ENCODE measurements at regions not wholly inside any gene's neighbourhood (a gene's known extent, or its start where the extent isn't known, plus 50 kb on each side); places are given as distances from the start of the nearest gene placed in this dataset.
"Not testable (repeated sequence)": the region's sequence is repeated elsewhere in the genome, so short reads cannot be mapped to it uniquely, and the experiment has no call there.

- no peak for DNase-seq (ENCODE audit: low spot score)
Measured at GRCh38 chr10:42883993-42884983, 101.7 kb downstream of the BMS1 start.

GRCh38 chr10:42885491-42886270 is 103.1 kb downstream of the BMS1 start:
- intact Hi-C loops (cut with DNase I), result no loop called here
- DNase-seq (ENCODE audit: low spot score), result no peak

More at GRCh38 chr10:42883993-42884983, 101.7 kb downstream of the BMS1 start:
- intact Hi-C loops (cut with DNase I), result no loop called here

GRCh38 chr10:42887734-42888503 is 105.3 kb downstream of the BMS1 start:
- intact Hi-C loops (cut with DNase I), result no loop called here
- DNase-seq (ENCODE audit: low spot score), result no peak

DNA sequence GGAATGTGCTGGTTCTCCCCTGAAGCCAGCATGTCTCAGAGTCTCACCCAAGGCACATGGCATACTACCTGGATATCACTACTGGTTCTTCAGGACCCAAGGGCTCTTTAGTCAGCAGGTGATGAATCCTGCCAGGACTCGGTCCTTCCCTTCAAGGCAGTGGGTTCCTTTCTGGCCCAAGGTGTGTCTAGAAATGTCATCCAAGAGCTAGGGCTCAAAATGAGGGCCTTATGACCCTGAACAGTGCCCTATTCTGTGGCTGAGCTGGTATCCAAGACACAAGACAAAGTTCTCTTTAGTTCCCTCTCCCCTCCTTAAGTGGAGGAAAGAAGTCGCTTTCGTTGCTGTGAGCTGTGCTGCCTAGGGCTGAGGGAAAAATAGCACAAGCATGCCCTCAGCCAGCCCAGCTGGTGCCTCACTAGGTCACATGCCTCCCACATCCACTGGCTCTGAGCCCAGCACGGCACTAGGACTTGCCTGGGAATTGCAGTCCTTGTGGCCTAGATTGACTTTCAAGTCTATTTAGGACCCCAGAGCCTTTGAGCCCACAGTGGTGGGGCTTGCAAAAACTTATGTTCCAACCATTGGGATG is 106.0 kb downstream of the BMS1 start:
- intact Hi-C loops (cut with DNase I), result no loop called here
- DNase-seq (ENCODE audit: low spot score), result no peak

DNA sequence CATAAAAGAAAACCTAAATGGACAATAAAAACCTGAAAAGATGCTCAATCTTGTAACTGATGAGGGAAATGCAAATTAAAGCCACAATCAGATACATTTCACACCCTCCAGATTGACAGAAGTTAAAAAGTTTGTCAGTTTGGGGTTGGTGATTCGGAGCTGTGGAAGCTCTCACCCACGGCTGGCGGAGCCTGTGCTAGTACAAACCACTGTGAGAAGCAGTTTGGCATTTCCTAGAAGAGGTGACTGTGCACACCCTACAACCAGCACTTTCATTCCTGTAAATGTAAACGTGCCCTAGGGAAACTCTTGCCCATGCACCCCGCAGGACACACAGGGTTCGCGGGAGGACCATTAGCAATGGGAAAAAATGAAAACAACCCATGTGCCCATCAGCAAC is 114.1 kb downstream of the BMS1 start:
- intact Hi-C loops (cut with DNase I), result no loop called here
- DNase-seq (ENCODE audit: low spot score), result no peak

GRCh38 chr10:42898037-42898960 is 115.7 kb downstream of the BMS1 start:
- intact Hi-C loops (cut with DNase I), result no loop called here
- DNase-seq (ENCODE audit: low spot score), result no peak

- no peak for DNase-seq (ENCODE audit: low spot score)
- intact Hi-C loops (cut with DNase I), result no loop called here
Measured at GRCh38 chr10:42899036-42899435, 116.4 kb downstream of the BMS1 start.

- DNase-seq (ENCODE audit: low spot score); intact Hi-C loops (cut with DNase I): not testable (repeated sequence)
Measured at GRCh38 chr10:42900346-42900745, 117.8 kb downstream of the BMS1 start.

DNA sequence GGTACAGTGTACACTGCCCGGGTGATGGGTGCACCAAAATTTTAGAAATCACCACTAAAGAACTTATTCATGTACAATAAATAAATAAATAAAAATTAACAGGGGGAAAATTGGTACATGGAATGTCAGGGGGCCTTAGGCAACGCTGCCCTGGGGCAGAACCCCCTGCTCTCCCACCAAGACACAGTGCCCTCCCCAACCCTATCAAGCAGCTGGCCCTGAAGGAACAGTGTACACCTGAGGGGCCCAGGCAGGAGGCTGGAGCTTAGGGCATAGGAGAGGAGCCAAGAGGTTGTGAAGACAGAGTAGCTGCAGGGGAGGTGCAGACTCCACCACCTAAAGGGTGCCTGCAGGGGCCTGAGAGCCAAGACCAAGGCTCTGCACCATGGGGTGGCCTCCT is 128.8 kb downstream of the BMS1 start:
- intact Hi-C loops (cut with DNase I), result no loop called here
- DNase-seq (ENCODE audit: low spot score), result no peak

- DNase-seq (ENCODE audit: low spot score), result no peak
- intact Hi-C loops (cut with DNase I), result no loop called here
Measured at GRCh38 chr10:42916974-42917373, 134.4 kb downstream of the BMS1 start.

DNA sequence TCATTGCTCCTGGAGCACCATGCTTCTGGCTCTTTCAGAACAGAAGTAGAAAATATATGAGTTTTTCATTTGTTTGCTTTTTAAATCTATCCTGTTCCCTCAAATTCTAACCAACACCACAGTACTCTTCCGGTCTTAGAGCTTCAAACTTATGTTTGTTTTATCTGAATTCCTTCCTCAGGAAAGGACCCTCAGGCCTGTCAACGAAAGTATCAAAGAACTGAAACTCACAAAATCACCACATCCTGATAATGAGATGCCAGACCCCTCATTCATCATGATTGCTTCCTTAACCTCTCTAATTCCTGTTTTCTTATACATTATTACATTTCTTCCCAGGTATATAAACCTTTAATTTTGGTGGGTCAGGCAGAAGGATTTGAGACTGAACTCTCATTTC is 135.2 kb downstream of the BMS1 start:
- no peak for DNase-seq (ENCODE audit: low spot score)
- intact Hi-C loops (cut with DNase I), result no loop called here

- intact Hi-C loops (cut with DNase I), result no loop called here
- DNase-seq (ENCODE audit: low spot score), result no peak
Measured at GRCh38 chr10:42921951-42922350, 139.4 kb downstream of the BMS1 start.

GRCh38 chr10:42924484-42924883 is 141.9 kb downstream of the BMS1 start:
- intact Hi-C loops (cut with DNase I), result no loop called here

DNA sequence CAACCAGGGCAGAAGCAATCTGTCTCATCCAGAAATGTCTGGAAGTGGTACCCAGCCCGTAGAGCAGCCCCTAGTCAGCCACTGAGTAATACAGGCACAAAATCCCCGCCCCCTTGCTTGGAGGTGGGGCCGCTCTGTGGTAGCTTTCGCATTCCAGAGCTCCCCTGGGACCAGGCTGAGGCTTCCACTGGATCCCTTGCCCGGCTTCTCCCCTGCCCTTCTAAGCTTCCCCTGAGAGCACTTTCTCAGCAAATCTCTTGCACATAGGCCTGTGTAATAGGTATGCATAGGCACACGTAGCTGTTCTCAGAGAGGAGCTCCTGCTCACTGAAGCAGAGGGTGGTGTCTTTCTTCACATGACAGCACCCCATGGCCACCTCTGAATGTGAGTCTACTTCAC is 144.2 kb downstream of the BMS1 start:
- intact Hi-C loops (cut with DNase I), result no loop called here
- no peak for DNase-seq (ENCODE audit: low spot score)

More at GRCh38 chr10:42924484-42924883, 141.9 kb downstream of the BMS1 start:
- no peak for DNase-seq (ENCODE audit: low spot score)

DNA sequence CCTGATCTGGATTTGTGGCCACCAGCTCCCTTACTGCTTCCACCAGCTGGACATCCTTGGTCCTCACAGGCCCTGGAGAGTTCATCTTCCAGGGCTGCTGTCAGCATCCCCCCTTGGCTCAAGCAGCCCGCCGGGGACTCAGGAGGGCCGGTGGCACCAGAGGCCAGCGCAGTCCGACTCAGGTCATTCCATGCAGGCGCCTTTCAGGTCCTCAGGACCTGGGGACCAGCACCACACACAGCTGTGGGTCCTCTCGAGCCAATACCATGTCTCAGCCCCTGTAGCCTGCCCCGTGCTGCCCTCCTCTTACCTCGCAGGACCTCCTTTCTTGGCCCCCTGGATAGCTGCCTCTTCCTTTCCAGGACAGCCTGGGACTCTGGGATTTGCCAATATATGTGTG is 145.5 kb downstream of the BMS1 start:
- DNase-seq (ENCODE audit: low spot score), result no peak
- intact Hi-C loops (cut with DNase I), result no loop called here

GRCh38 chr10:42929236-42929635 is 146.6 kb downstream of the BMS1 start:
- intact Hi-C loops (cut with DNase I), result no loop called here
- DNase-seq (ENCODE audit: low spot score), result no peak

- intact Hi-C loops (cut with DNase I), result no loop called here
- no peak for DNase-seq (ENCODE audit: low spot score)
Measured at GRCh38 chr10:42929993-42930392, 146.9 kb upstream of the RET start.

GRCh38 chr10:42930516-42931192 is 146.2 kb upstream of the RET start:
- intact Hi-C loops (cut with DNase I), result no loop called here
- no peak for DNase-seq (ENCODE audit: low spot score)

All from posterior vena cava (tissue), 2 donors.